ENCODE measurements at regions not wholly inside any gene's neighbourhood (a gene's known extent, or its start where the extent isn't known, plus 50 kb on each side); places are given as distances from the start of the nearest gene placed in this dataset.

DNA sequence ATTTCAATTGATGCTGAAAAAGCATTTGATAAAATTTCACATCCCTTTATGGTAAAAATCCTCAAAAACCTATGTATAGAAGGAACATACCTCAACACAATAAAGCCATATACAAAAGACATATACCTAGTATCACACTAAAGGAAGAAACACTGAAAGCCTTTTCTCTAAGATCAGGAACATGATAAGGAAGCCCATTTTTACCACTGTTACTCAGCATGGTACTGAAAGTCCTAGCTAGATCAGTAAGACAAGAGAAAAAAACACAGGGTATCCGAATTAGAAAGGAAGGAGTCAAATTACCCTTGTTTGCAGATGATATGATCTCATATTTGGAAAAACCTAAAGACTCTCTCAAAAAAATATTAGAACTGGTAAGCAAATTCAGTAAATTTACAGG lies 350.2 kb upstream of the PDE4D start:
- Histone ChIP-seq H3K9me3 (ENCODE audit: control insufficient read depth, insufficient read depth, low read depth, low read length) (no peaks in the 10 kb centered on the region), H3K27me3 (ENCODE audit: control insufficient read depth, insufficient read depth, low read length) (no peaks in the 10 kb centered on the region), H3K27ac (ENCODE audit: insufficient read depth, low read length) (no peak overlapping the region), H3K4me2 (ENCODE audit: extremely low read depth, insufficient read depth, low read length) (no peak overlapping the region), H4K20me1 (ENCODE audit: control insufficient read depth, extremely low read depth, insufficient read depth, low read length) (no peaks in the 10 kb centered on the region), H3K36me3 (ENCODE audit: control insufficient read depth, insufficient read depth, low read length) (no peaks in the 10 kb centered on the region), H3K9ac (ENCODE audit: insufficient read depth, low read length) (no peak overlapping the region), H3K4me3 (replicated peaks in 1 of 4; ENCODE audit: control extremely low read depth in 1 of 4, insufficient read depth in 1 of 4, low read depth in 3 of 4, low read length in 4 of 4) (no peak overlapping the region), H3K4me1 (ENCODE audit: control insufficient read depth, extremely low read depth, insufficient read depth, low read length) (no peaks in the 10 kb centered on the region), H3K79me2 (ENCODE audit: control insufficient read depth, insufficient read depth, low read length) (no peaks in the 10 kb centered on the region), H2AFZ (ENCODE audit: low read length) (no peak overlapping the region)
- DNase-seq (ENCODE audit: low read depth in 2 of 2): no peak
- no peak for TF ChIP-seq CTCF (conservative IDR thresholded peaks at IDR 0.05 in 1 of 2, IDR thresholded peaks at IDR 0.05 in 1 of 2; ENCODE audit: low read depth in 1 of 2, low read length in 2 of 2)
- TF ChIP-seq EZH2 (IDR thresholded peaks at IDR 0.05; ENCODE audit: low read length, missing control alignments): no peak

DNA sequence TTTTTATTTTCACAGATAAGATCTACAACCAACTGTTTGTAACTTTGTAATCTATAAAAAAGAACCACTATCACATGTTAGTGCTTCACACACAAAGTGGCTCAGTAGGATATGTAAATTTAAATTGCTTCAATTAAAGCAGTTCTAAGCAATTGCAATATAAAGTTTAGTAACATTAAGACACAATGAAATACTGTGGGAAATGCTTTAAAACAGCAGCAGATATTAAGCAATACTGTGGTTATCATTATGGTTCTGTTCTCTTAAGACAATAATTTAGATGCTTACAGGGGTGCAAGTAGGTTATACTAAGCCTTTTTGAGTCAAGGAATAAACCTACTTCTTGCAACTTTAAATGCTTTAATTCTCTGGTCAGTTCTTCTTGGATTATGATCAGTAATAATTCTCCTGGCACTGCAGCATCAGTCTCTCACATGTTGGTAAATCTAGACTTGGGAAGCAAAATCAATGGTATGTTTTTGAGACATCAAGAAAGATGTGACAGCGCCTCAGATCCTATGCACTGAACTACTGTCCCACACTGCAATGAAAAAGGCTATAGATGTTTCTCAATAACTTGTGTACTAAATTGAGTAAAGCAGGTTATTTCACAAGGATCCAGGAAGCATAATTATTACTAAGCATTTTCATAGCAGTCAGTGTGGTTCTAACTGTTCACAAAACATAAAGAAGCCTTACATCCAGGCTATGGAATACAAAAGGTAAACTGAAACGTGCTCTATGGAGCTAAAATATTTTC lies 338.7 kb upstream of the PDE4D start:
- Histone ChIP-seq H3K9ac (ENCODE audit: insufficient read depth, low read length) (no peak overlapping the region), H2AFZ (ENCODE audit: low read length) (no peak overlapping the region), H3K9me3 (ENCODE audit: control insufficient read depth, insufficient read depth, low read depth, low read length) (no peaks in the 10 kb centered on the region), H3K27ac (ENCODE audit: insufficient read depth, low read length) (no peak overlapping the region), H3K36me3 (ENCODE audit: control insufficient read depth, insufficient read depth, low read length) (no peaks in the 10 kb centered on the region), H3K27me3 (ENCODE audit: control insufficient read depth, insufficient read depth, low read length) (no peaks in the 10 kb centered on the region), H3K4me2 (ENCODE audit: extremely low read depth, insufficient read depth, low read length) (no peak overlapping the region), H3K79me2 (ENCODE audit: control insufficient read depth, insufficient read depth, low read length) (no peaks in the 10 kb centered on the region), H4K20me1 (ENCODE audit: control insufficient read depth, extremely low read depth, insufficient read depth, low read length) (no peaks in the 10 kb centered on the region), H3K4me3 (replicated peaks in 1 of 4; ENCODE audit: control extremely low read depth in 1 of 4, insufficient read depth in 1 of 4, low read depth in 3 of 4, low read length in 4 of 4) (no peak overlapping the region), H3K4me1 (ENCODE audit: control insufficient read depth, extremely low read depth, insufficient read depth, low read length) (no peaks in the 10 kb centered on the region)
- no peak for DNase-seq (ENCODE audit: low read depth in 2 of 2)
- TF ChIP-seq EZH2 (IDR thresholded peaks at IDR 0.05; ENCODE audit: low read length, missing control alignments) (no peak), CTCF (conservative IDR thresholded peaks at IDR 0.05 in 1 of 2, IDR thresholded peaks at IDR 0.05 in 1 of 2; ENCODE audit: low read depth in 1 of 2, low read length in 2 of 2) (no peak)

- no peaks in the 10 kb centered on the region for H3K79me2 ChIP-seq (ENCODE audit: control insufficient read depth, insufficient read depth, low read length)
- H2AFZ ChIP-seq (ENCODE audit: low read length): no peak overlapping the region
- H3K9me3 ChIP-seq (ENCODE audit: control insufficient read depth, insufficient read depth, low read depth, low read length): no peaks in the 10 kb centered on the region
- TF ChIP-seq CTCF (conservative IDR thresholded peaks at IDR 0.05 in 1 of 2, IDR thresholded peaks at IDR 0.05 in 1 of 2; ENCODE audit: low read depth in 1 of 2, low read length in 2 of 2): no peak
- TF ChIP-seq EZH2 (IDR thresholded peaks at IDR 0.05; ENCODE audit: low read length, missing control alignments): no peak
- DNase-seq (ENCODE audit: low read depth in 2 of 2): no peak
- H3K9ac ChIP-seq (ENCODE audit: insufficient read depth, low read length): no peak overlapping the region
- H3K27ac ChIP-seq (ENCODE audit: insufficient read depth, low read length): no peak overlapping the region
- no peaks in the 10 kb centered on the region for H3K4me1 ChIP-seq (ENCODE audit: control insufficient read depth, extremely low read depth, insufficient read depth, low read length)
- no peaks in the 10 kb centered on the region for H3K27me3 ChIP-seq (ENCODE audit: control insufficient read depth, insufficient read depth, low read length)
- no peaks in the 10 kb centered on the region for H3K36me3 ChIP-seq (ENCODE audit: control insufficient read depth, insufficient read depth, low read length)
- no peak overlapping the region for H3K4me3 ChIP-seq (replicated peaks in 1 of 4; ENCODE audit: control extremely low read depth in 1 of 4, insufficient read depth in 1 of 4, low read depth in 3 of 4, low read length in 4 of 4)
- H3K4me2 ChIP-seq (ENCODE audit: extremely low read depth, insufficient read depth, low read length): no peak overlapping the region
- no peaks in the 10 kb centered on the region for H4K20me1 ChIP-seq (ENCODE audit: control insufficient read depth, extremely low read depth, insufficient read depth, low read length)
Observed at GRCh38 chr5:60230456-60230855, 336.9 kb upstream of the PDE4D start.
